GM12878 (cell line): ENCODE measurements at regions not wholly inside any gene's neighbourhood (a gene's known extent, or its start where the extent isn't known, plus 50 kb on each side); places are given as distances from the start of the nearest gene placed in this dataset.

Source experiments
- POLR2A ChIP-seq: IDR thresholded peaks from 2 replicates; pipeline ENCODE4 v1.6.1; 2011; ENCODE audit warnings: low read depth, mild to moderate bottlenecking, low read length
- TAF1 ChIP-seq: IDR thresholded peaks from 2 replicates; pipeline ENCODE4 v1.6.1; 2011; ENCODE audit warnings: mild to moderate bottlenecking, low read depth, low read length, borderline replicate concordance
- TF ChIP-seq, protein P1 (sequence below): IDR thresholded peaks from 2 replicates; pipeline ENCODE4 v1.6.1; 2012; ENCODE audit warnings: low read depth, low read length, improper control_type of control experiment
- TF ChIP-seq, protein P2 (sequence below), 3 experiments: IDR thresholded peaks in 2 of 3; conservative IDR thresholded peaks in 1 of 3; 2 replicates each; pipeline ENCODE4 v1.5.1; 2011; ENCODE audit warnings: low read depth in 3 of 3, low read length in 3 of 3, mild to moderate bottlenecking in 3 of 3, control low read depth in 2 of 3, moderate library complexity in 2 of 3, inconsistent platforms in 1 of 3, mixed read lengths in 1 of 3; ENCODE audit not compliant: control insufficient read depth in 2 of 3, insufficient read depth in 1 of 3; ENCODE audit errors: extremely low read depth in 1 of 3

- TF ChIP-seq POLR2A (no peak), TAF1 (no peak)
- TF ChIP-seq, protein P1, sequence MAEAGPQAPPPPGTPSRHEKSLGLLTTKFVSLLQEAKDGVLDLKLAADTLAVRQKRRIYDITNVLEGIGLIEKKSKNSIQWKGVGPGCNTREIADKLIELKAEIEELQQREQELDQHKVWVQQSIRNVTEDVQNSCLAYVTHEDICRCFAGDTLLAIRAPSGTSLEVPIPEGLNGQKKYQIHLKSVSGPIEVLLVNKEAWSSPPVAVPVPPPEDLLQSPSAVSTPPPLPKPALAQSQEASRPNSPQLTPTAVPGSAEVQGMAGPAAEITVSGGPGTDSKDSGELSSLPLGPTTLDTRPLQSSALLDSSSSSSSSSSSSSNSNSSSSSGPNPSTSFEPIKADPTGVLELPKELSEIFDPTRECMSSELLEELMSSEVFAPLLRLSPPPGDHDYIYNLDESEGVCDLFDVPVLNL: no peak
- TF ChIP-seq, protein P2, sequence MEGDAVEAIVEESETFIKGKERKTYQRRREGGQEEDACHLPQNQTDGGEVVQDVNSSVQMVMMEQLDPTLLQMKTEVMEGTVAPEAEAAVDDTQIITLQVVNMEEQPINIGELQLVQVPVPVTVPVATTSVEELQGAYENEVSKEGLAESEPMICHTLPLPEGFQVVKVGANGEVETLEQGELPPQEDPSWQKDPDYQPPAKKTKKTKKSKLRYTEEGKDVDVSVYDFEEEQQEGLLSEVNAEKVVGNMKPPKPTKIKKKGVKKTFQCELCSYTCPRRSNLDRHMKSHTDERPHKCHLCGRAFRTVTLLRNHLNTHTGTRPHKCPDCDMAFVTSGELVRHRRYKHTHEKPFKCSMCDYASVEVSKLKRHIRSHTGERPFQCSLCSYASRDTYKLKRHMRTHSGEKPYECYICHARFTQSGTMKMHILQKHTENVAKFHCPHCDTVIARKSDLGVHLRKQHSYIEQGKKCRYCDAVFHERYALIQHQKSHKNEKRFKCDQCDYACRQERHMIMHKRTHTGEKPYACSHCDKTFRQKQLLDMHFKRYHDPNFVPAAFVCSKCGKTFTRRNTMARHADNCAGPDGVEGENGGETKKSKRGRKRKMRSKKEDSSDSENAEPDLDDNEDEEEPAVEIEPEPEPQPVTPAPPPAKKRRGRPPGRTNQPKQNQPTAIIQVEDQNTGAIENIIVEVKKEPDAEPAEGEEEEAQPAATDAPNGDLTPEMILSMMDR (IDR thresholded peaks at IDR 0.05 in 2 of 3, conservative IDR thresholded peaks at IDR 0.05 in 1 of 3; ENCODE audit: control insufficient read depth in 2 of 3, extremely low read depth in 1 of 3, insufficient read depth in 1 of 3, low read depth in 3 of 3, low read length in 3 of 3): no peak
These were observed 271.6 kb upstream of the NUDT12 start for GRCh38 chr5:103834216-103834615.
